H9 (cell line): ENCODE measurements at regions not wholly inside any gene's neighbourhood (a gene's known extent, or its start where the extent isn't known, plus 50 kb on each side); places are given as distances from the start of the nearest gene placed in this dataset.

Experiments used
- DNase-seq: peaks from one replicate; pipeline ENCODE4 v3.0.0-alpha.2; 2017
- H2AFZ ChIP-seq: one replicate; pipeline ENCODE4 v1.6.1; 2013; ENCODE audit warnings: mild to moderate bottlenecking, low read length, control low read depth, moderate library complexity
- H2AK5ac ChIP-seq: 2 replicates; pipeline ENCODE4 v1.6.1; 2013; ENCODE audit warnings: low read length, control low read depth, mixed read lengths; ENCODE audit not compliant: insufficient read length
- H2BK120ac ChIP-seq: one replicate; pipeline ENCODE4 v1.6.1; 2013; ENCODE audit warnings: low read depth, mild to moderate bottlenecking, low read length, control low read depth, inconsistent platforms; ENCODE audit not compliant: poor library complexity, severe bottlenecking
- H2BK12ac ChIP-seq: 2 replicates; pipeline ENCODE4 v1.6.1; 2013; ENCODE audit warnings: low read length, control low read depth, mixed read lengths, low read depth; ENCODE audit not compliant: insufficient read length
- H2BK15ac ChIP-seq: 2 replicates; pipeline ENCODE4 v1.6.1; 2013; ENCODE audit warnings: low read depth, low read length, control low read depth
- H2BK20ac ChIP-seq: one replicate; pipeline ENCODE4 v1.6.1; 2013; ENCODE audit warnings: low read depth, mild to moderate bottlenecking, low read length, control low read depth, inconsistent platforms; ENCODE audit not compliant: poor library complexity, severe bottlenecking
- H2BK5ac ChIP-seq: 2 replicates; pipeline ENCODE4 v1.6.1; 2013; ENCODE audit warnings: low read length, control low read depth, mixed read lengths; ENCODE audit not compliant: insufficient read length
- H3K14ac ChIP-seq: 2 replicates; pipeline ENCODE4 v1.6.1; 2013; ENCODE audit warnings: low read length, control low read depth; ENCODE audit not compliant: insufficient read depth
- H3K18ac ChIP-seq: 2 replicates; pipeline ENCODE4 v1.6.1; 2013; ENCODE audit warnings: low read depth, mild to moderate bottlenecking, mixed read lengths, low read length, control low read depth; ENCODE audit not compliant: insufficient read length
- H3K23ac ChIP-seq: 2 replicates; pipeline ENCODE4 v1.6.1; 2013; ENCODE audit warnings: low read length, control low read depth, mixed read lengths, low read depth; ENCODE audit not compliant: insufficient read length
- H3K23me2 ChIP-seq: 2 replicates; pipeline ENCODE4 v1.6.1; 2013; ENCODE audit warnings: low read depth, mild to moderate bottlenecking, mixed read lengths, low read length, control low read depth; ENCODE audit not compliant: insufficient read length, poor library complexity, severe bottlenecking
- H3K27ac ChIP-seq: 2 replicates; pipeline ENCODE4 v1.5.1; 2013; ENCODE audit warnings: low read length, control low read depth, mixed read lengths, low read depth; ENCODE audit not compliant: insufficient read length
- H3K27me3 ChIP-seq: 2 replicates; pipeline ENCODE4 v1.6.1; 2013; ENCODE audit warnings: low read length, control low read depth, inconsistent platforms; ENCODE audit not compliant: insufficient read depth
- H3K4ac ChIP-seq: 2 replicates; pipeline ENCODE4 v1.6.1; 2013; ENCODE audit warnings: low read depth, mild to moderate bottlenecking, control low read depth, inconsistent platforms, low read length, moderate library complexity
- H3K4me1 ChIP-seq: 2 replicates; pipeline ENCODE4 v1.6.1; 2013; ENCODE audit warnings: low read length, control low read depth, inconsistent platforms; ENCODE audit not compliant: insufficient read depth
- H3K4me2 ChIP-seq: 2 replicates; pipeline ENCODE4 v1.6.1; 2013; ENCODE audit warnings: low read length, control low read depth, mixed read lengths; ENCODE audit not compliant: insufficient read length, insufficient read depth
- H3K56ac ChIP-seq: 2 replicates; pipeline ENCODE4 v1.6.1; 2013; ENCODE audit warnings: low read depth, mild to moderate bottlenecking, mixed read lengths, low read length, control low read depth; ENCODE audit not compliant: insufficient read length
- H3K79me1 ChIP-seq: 2 replicates; pipeline ENCODE4 v1.6.1; 2013; ENCODE audit warnings: low read depth, mild to moderate bottlenecking, moderate library complexity, low read length, control low read depth, inconsistent platforms; ENCODE audit not compliant: insufficient read depth, poor library complexity, severe bottlenecking
- H3K79me2 ChIP-seq: 2 replicates; pipeline ENCODE4 v1.6.1; 2013; ENCODE audit warnings: low read length, control low read depth, inconsistent platforms; ENCODE audit not compliant: insufficient read depth
- H3K9ac ChIP-seq: 2 replicates; pipeline ENCODE4 v1.6.1; 2013; ENCODE audit warnings: low read length, control low read depth, mixed read lengths; ENCODE audit not compliant: insufficient read length; ENCODE audit errors: extremely low read depth
- H3K9me3 ChIP-seq: one replicate; pipeline ENCODE4 v1.6.1; 2013; ENCODE audit warnings: low read depth, low read length, inconsistent platforms; ENCODE audit not compliant: control insufficient read depth
- H3T11ph ChIP-seq: one replicate; pipeline ENCODE4 v1.6.1; 2013; ENCODE audit warnings: mild to moderate bottlenecking, low read length, control low read depth, inconsistent platforms
- H4K20me1 ChIP-seq: one replicate; pipeline ENCODE4 v1.6.1; 2013; ENCODE audit not compliant: control insufficient read depth, insufficient read length, insufficient read depth
- H4K5ac ChIP-seq: 2 replicates; pipeline ENCODE4 v1.6.1; 2013; ENCODE audit warnings: low read depth, mild to moderate bottlenecking, mixed read lengths, low read length, control low read depth; ENCODE audit not compliant: insufficient read length
- H4K8ac ChIP-seq: replicated peaks from 2 replicates; pipeline ENCODE4 v1.6.1; 2013; ENCODE audit warnings: low read length, control low read depth, mixed read lengths, low read depth; ENCODE audit not compliant: insufficient read length
- H4K91ac ChIP-seq: 2 replicates; pipeline ENCODE4 v1.6.1; 2013; ENCODE audit warnings: low read depth, mild to moderate bottlenecking, moderate library complexity, mixed read lengths, low read length, control low read depth; ENCODE audit not compliant: insufficient read length
- H3K27ac Mint-ChIP-seq, 3 experiments: 2 replicates in 2 of 3; 3 replicates in 1 of 3; pipeline ENCODE4 v1.8.0; 2020 to 2021; ENCODE audit warnings: mixed read lengths in 3 of 3, mild to moderate bottlenecking in 1 of 3, moderate library complexity in 1 of 3
- H3K27me3 Mint-ChIP-seq: 2 replicates; pipeline ENCODE4 v1.8.0; 2021; ENCODE audit warnings: low read depth, mild to moderate bottlenecking, moderate library complexity, mixed read lengths
- H3K36me3 Mint-ChIP-seq, 3 experiments: 2 replicates in 2 of 3; 3 replicates in 1 of 3; pipeline ENCODE4 v1.8.0; 2020 to 2021; ENCODE audit warnings: low read depth in 3 of 3, mixed read lengths in 3 of 3; ENCODE audit not compliant: insufficient read depth in 1 of 3
- H3K4me1 Mint-ChIP-seq, 2 experiments: 2 replicates each; pipeline ENCODE4 v1.8.0; 2020; ENCODE audit warnings: mixed read lengths in 2 of 2
- H3K4me3 Mint-ChIP-seq, 2 experiments: 2 replicates in 1 of 2; 3 replicates in 1 of 2; pipeline ENCODE4 v1.8.0; 2020 to 2021; ENCODE audit warnings: mild to moderate bottlenecking in 2 of 2, mixed read lengths in 2 of 2, moderate library complexity in 1 of 2
- H3K9me3 Mint-ChIP-seq, 2 experiments: 2 replicates in 1 of 2; 3 replicates in 1 of 2; pipeline ENCODE4 v1.8.0; 2020; ENCODE audit warnings: mild to moderate bottlenecking in 2 of 2, mixed read lengths in 2 of 2, moderate library complexity in 1 of 2
- CTCF ChIP-seq: fragments of 200-600 bp; sonication (generic); conservative IDR thresholded peaks from 3 replicates; pipeline ENCODE4 v1.8.0; 2021; ENCODE audit warnings: antibody characterized with exemption, mild to moderate bottlenecking

GRCh38 chr3:498487-498886 lies 301.9 kb downstream of the CHL1 start:
- no peaks in the 10 kb centered on the region for H3K9me3 ChIP-seq
- H3K18ac ChIP-seq = no peak overlapping the region
- H3K4ac ChIP-seq = no peak overlapping the region
- no peaks in the 10 kb centered on the region for H3K36me3 Mint-ChIP-seq
- H3K27me3 Mint-ChIP-seq = no peaks in the 10 kb centered on the region
- no peak for TF ChIP-seq CTCF
- H3K4me1 ChIP-seq = no peaks in the 10 kb centered on the region
- no peak overlapping the region for H3K9ac ChIP-seq
- no peaks in the 10 kb centered on the region for H3K4me1 Mint-ChIP-seq
- no peak overlapping the region for H3K27ac ChIP-seq
- no peaks in the 10 kb centered on the region for H3K23me2 ChIP-seq
- H3K4me3 Mint-ChIP-seq = no peak overlapping the region
- H2BK15ac ChIP-seq = no peak overlapping the region
- no peak overlapping the region for H3K14ac ChIP-seq
- no peak overlapping the region for H4K5ac ChIP-seq
- no peaks in the 10 kb centered on the region for H3K9me3 Mint-ChIP-seq
- H2AK5ac ChIP-seq = no peak overlapping the region
- H4K20me1 ChIP-seq = no peaks in the 10 kb centered on the region
- no peaks in the 10 kb centered on the region for H3K79me1 ChIP-seq
- DNase-seq = no peak
- no peak overlapping the region for H3K4me2 ChIP-seq
- H2BK120ac ChIP-seq = no peak overlapping the region
- no peaks in the 10 kb centered on the region for H3K27me3 ChIP-seq
- H3K27ac Mint-ChIP-seq = no peak overlapping the region
- no peak overlapping the region for H2BK5ac ChIP-seq
- H4K91ac ChIP-seq = no peak overlapping the region
- H3K56ac ChIP-seq = no peak overlapping the region
- no peak overlapping the region for H2BK20ac ChIP-seq
- no peak overlapping the region for H2AFZ ChIP-seq
- no peak overlapping the region for H3T11ph ChIP-seq
- H3K79me2 ChIP-seq = no peaks in the 10 kb centered on the region
- no peak overlapping the region for H2BK12ac ChIP-seq
- H3K23ac ChIP-seq = no peak overlapping the region
- no peak overlapping the region for H4K8ac ChIP-seq
